ENCODE measurements at regions not wholly inside any gene's neighbourhood (a gene's known extent, or its start where the extent isn't known, plus 50 kb on each side); places are given as distances from the start of the nearest gene placed in this dataset.

GRCh38 chr6:4413073-4413472 is 277.7 kb upstream of the ECI2 start (continued):
- TF ChIP-seq ZNF462 (CRISPR knock-in tag; IDR thresholded peaks at IDR 0.05) (no peak), NANOG (IDR thresholded peaks at IDR 0.05; ENCODE audit: borderline replicate concordance) (no peak)

GRCh38 chr6:4412488-4412887 is 277.1 kb upstream of the ECI2 start:
- H3K27ac ChIP-seq (ENCODE audit: low read depth): no peak overlapping the region
- Mint-ChIP-seq H3K4me3 (no peak overlapping the region), H3K9me3 (peaks cover 13% of the 10 kb centered on the region; the same call in 2 of the 3 replicates), H3K27ac (no peak overlapping the region), H3K27me3 (ENCODE audit: insufficient read depth, low read depth, poor library complexity) (no peaks in the 10 kb centered on the region), H3K36me3 (ENCODE audit: low read depth) (peaks cover 10% of the 10 kb centered on the region; the same call in 2 of the 3 replicates), H3K4me1 (peaks cover 4% of the 10 kb centered on the region)
- no peak overlapping the region for H3K4me2 ChIP-seq
- H3F3A ChIP-seq (replicated peaks; ENCODE audit: low read depth): no peaks in the 10 kb centered on the region
- no peak overlapping the region for H3K4me3 ChIP-seq
- H3K9me2 ChIP-seq (ENCODE audit: insufficient read depth): no peaks in the 10 kb centered on the region
- peaks cover 4% of the 10 kb centered on the region; the same call in 1 of the 2 replicates for H3K4me1 ChIP-seq (ENCODE audit: insufficient read depth)
- DNase-seq (ENCODE audit: low spot score): no peak
- no peaks in the 10 kb centered on the region for H3K36me3 ChIP-seq (ENCODE audit: insufficient read depth)
- ATAC-seq: no peak
- H3K27me3 ChIP-seq (ENCODE audit: insufficient read depth): no peaks in the 10 kb centered on the region
- no peaks in the 10 kb centered on the region for H3K79me2 ChIP-seq (replicated peaks; ENCODE audit: insufficient read depth)
- H2AFZ ChIP-seq: peak overlapping the region; percentile 28; the same call in 1 of the 2 replicates
- no peaks in the 10 kb centered on the region for H4K20me1 ChIP-seq (replicated peaks; ENCODE audit: insufficient read depth)
- TF ChIP-seq STAT1 (IDR thresholded peaks at IDR 0.05; ENCODE audit: unreplicated experiment) (no peak), ZNF331 (CRISPR knock-in tag; IDR thresholded peaks at IDR 0.05; ENCODE audit: low read depth) (no peak), REST (IDR thresholded peaks at IDR 0.05; ENCODE audit: unreplicated experiment) (no peak), POLR2AphosphoS5 (IDR thresholded peaks at IDR 0.05; ENCODE audit: low read depth) (no peak), CREB1 (CRISPR knock-in tag; IDR thresholded peaks at IDR 0.05; ENCODE audit: low read depth) (no peak), NANOG (IDR thresholded peaks at IDR 0.05; ENCODE audit: borderline replicate concordance) (no peak), JUNB (IDR thresholded peaks at IDR 0.05; ENCODE audit: unreplicated experiment) (no peak)
- TF ChIP-seq, protein P1, sequence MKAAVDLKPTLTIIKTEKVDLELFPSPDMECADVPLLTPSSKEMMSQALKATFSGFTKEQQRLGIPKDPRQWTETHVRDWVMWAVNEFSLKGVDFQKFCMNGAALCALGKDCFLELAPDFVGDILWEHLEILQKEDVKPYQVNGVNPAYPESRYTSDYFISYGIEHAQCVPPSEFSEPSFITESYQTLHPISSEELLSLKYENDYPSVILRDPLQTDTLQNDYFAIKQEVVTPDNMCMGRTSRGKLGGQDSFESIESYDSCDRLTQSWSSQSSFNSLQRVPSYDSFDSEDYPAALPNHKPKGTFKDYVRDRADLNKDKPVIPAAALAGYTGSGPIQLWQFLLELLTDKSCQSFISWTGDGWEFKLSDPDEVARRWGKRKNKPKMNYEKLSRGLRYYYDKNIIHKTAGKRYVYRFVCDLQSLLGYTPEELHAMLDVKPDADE (IDR thresholded peaks at IDR 0.05): no peak

Measured in GM23338 (cell line).